Fibroblast of skin of right quadriceps (primary cell): ENCODE measurements at regions not wholly inside any gene's neighbourhood (a gene's known extent, or its start where the extent isn't known, plus 50 kb on each side); places are given as distances from the start of the nearest gene placed in this dataset.
"Not testable (repeated sequence)": the region's sequence is repeated elsewhere in the genome, so short reads cannot be mapped to it uniquely, and the experiment has no call there.

Experiments used
- DNase-seq: peaks from one replicate; pipeline ENCODE4 v3.0.0-alpha.2; 2013

DNA sequence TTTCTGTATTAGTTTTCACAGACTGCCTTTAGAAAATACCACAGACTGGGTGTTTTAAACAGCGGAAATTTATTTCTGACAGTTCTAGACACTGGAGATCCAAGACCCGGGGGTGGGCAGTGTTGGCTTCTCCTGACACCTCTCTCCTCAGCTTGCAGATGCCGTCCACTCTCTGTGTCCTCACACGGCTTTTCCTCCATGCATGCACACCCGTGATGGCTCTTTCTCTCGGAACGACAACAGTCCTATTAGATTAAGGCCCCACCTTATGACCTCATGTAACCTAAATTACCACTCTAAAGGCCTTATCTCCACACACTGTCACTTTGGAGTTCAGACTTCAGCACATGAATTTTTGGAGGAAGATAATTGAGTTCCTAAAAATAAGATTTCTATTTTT, 142.9 kb upstream of the VWC2 start:
- no peak for DNase-seq

DNA sequence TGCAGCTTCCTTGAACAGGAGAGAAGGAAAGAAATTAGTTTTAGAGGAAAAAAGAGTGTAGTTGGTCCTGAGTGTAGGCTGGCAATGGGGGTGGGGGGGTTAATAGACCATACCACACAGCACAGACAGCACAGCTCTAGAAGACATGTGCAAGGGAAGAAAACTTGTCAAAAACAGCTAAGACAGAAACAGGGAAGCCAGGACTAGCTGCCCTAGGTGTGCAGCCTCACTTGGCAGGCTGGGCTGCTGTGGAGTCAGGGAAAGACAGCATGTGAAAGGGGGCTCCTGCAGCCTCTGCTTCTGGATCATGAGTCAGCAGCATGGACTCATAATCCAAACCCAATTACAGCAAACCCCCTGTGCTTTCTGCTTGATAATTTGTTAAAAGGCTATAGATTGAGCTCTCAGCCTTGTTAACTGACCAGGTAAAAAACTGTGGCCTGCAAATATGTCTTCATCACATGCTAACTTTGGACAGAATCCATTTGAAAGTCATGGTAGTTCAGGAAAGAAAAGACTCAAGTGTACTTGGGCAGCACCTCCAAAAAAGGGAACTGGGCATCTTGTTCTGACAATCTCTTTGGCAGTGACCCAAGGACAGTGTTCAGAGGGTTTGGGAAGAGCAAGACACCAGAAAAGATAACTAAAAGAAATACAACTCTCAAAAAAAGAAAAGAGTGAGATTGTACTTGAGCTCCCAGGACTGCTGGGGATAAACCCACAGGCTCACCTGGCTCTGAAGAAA, 142.2 kb upstream of the VWC2 start:
- DNase-seq = no peak

DNA sequence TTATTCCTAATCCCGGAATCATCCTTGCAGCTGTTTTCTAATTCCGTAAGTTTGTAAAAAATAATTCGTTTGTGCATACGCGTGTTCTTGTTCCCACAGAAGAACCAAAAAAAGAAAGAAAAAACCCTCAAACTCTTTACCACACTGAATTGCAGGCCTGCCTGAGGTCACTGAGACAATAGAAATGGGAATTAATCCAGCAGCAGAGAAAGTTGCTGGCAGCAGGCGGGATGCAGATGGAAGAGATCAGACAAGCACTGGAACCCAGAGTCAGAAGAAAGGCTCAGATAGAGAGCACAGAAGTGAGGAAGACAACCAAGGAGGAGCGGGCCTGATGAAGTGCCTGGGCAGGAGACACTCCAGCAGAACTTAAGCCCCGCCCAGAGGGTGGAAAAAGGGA, 141.5 kb upstream of the VWC2 start:
- DNase-seq = no peak

DNA sequence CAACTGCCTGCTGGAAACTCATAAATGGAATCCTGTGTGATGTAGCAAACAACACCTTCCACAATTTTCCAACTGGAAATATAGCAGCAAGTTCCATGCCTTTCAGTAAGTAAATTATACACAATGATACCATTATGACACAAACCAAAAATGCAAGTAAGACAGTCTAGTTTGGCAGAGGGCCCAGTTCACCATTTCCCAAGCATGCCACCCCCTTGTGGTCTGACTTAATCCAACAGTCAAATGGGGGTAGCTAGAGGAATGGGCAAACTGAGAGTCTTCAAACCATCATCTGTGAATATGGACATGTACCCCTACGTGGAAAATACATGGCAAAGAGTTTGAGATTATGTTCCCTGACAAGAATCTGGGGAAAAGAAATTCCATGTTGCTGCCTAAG, 137.6 kb upstream of the VWC2 start:
- no peak for DNase-seq

DNA sequence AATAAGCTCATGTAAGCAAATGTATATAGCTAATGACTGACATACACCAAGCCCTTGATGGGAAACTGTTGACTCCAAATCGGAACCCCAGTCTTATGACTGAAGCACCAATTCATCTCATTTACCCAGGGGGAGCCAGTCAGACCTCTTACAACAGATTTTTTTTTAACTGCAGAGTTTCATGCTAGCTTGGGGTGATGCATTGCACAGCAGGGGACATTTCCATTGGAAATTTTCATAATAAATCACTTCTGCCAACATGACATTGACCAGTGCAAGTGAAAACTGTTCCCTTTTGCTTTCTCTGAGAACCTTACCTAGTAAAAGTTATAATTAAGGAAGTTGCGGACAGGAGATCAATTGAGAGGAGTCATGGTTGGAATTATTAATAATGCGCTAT, 137.0 kb upstream of the VWC2 start:
- no peak for DNase-seq

DNA sequence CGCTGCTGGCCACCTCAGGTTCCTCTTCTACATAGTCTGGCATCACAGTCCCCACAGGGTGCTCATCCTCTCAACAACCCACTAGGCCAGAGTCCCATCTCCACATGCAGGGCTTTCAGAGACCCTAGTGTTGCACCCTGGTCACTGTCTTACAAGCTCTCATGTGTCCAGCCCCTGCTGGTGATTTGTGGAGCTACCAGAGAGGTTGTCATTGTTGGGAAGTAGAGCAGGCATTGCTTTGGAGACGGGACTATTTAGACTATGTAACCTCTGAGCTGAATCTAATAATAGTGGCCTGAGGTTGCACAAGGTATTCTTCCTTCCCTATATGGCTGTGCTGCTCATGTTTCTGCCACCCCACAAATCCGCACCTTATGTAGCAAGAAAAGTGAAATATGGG, 135.3 kb upstream of the VWC2 start:
- DNase-seq = no peak

DNA sequence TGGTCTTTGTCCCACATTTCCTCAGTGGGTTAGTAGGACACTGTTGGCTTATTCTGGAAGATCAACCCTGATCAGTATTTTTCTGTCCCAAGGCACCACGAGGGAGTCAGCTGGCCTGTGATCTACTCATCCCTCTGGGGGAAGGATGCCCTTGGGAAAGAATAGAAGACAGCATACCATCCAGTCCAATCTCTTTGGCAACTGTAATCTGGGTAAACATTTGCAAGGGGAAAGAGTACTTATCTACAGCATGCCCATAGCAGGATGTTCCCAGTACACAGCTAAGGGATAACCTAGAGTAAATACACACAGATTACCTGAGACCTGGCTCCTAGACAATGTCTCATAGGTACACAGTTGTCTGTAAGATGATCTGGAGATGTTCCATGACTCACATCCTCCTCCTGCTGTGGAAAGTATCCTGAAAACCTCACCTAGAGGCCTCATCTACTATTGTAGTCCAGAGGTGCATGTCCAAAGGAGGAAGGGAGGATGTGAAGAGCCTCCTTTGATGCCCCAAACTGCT, 134.3 kb upstream of the VWC2 start:
- DNase-seq = no peak

DNA sequence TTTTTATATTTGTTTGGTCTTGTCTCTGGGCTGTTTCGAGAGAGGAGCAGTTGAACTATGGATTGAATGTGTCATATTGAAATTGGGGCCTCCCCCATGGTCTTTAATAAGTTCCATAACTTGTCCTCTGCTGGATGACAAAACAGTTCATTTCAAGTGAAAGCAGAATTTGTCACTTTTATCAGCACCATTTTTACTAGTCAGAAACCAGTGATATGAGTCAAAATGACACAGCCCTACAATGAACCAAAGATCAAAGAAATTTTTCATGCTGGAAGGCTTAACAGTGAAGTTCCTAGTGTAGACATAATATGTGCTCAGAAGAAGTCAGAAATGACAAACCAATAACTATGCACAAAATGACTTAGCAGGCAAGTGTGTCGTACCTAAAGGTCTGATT, 133.6 kb upstream of the VWC2 start:
- DNase-seq = no peak

DNA sequence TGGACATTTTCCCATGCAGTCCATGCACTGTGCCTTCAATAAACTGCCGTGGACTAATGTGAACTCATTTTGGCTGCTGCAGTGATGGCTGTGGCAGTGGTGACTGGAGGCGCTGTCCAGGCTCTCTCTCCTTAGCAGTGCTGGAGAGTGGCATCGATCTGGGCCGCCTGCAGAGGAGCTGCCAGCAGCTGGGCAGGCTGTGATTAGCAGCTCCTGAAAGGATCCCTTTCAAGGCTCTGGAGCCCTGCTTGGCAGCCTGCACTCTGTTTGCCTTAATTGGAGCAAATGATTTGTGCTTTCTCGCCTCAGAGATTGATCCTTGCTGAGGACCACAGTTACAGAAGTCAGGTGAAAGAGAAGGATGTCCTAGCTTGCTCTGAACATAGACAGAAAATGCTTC, 130.1 kb upstream of the VWC2 start:
- DNase-seq = no peak

DNA sequence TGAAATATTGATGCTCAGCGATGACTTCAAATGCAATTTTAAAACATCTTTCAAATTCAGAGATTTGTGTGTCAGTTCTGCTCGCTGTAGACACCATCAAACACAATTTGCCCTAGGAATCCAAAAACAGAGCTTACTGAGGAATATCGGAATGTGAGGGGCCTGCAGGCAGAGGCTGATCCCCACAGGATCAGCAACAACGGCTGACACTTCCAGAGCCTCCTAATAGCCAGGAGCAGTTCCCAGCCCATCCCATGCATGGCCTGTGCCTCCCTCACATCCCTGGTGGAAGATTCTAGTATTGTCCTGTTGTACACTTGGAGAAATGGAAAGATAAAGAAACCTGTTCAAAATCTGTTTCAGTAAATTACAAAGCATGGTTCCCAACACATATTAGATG, 129.7 kb upstream of the VWC2 start:
- no peak for DNase-seq

DNA sequence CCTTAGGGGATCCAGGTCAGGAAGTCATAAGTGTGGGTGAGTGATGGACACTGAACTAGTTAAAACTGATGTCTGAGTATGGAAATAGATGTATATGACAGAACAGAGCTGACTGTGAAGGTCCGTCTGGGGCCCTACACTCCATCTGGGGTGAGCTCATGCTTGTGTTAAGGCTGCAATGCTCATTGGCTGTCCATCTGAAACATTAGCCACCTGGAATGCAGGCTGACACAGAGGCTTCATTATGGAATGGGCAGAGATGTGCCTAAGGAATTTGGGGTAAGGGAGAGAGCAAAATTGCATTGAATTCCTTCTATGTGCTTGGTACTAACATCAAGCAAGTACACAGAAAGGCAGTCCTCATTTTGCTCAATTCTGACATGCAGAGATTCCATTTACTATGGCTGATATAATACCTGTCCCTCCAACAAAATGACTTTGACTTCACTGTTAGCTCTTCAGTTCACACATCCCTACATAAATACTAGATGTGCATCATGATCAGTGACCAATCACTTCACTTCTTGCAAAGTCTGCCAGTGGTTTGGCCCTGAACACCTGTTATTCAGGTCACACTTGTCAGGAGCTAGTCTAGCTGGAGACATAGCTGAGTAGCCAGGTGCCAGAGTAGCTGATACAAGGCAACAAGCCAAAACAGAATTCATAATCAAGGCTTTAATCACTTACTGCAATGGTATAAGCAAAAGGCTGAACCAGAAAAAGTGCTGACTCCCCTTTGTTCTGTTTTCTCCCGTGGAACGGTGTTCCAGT, 128.9 kb upstream of the VWC2 start:
- no peak for DNase-seq

DNA sequence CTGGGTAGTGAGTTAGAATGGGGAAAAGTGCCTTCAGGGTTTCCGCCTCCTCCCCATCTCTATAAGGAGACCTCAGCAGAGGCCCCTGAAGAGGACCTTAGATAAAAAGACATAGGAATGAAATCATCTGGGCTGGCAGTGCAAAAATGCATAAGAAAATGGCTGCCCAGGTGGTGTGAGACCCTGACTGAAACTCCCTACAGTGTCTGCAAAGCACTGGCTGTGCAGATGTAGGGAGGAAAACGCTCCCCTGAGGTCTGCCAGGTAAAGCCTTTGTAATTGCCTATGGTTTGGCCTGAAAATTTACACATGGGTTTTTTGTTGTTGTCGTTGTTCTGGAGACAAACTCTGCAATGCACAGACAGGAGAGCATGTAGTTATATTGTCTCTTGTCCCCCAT, 128.1 kb upstream of the VWC2 start:
- no peak for DNase-seq

DNA sequence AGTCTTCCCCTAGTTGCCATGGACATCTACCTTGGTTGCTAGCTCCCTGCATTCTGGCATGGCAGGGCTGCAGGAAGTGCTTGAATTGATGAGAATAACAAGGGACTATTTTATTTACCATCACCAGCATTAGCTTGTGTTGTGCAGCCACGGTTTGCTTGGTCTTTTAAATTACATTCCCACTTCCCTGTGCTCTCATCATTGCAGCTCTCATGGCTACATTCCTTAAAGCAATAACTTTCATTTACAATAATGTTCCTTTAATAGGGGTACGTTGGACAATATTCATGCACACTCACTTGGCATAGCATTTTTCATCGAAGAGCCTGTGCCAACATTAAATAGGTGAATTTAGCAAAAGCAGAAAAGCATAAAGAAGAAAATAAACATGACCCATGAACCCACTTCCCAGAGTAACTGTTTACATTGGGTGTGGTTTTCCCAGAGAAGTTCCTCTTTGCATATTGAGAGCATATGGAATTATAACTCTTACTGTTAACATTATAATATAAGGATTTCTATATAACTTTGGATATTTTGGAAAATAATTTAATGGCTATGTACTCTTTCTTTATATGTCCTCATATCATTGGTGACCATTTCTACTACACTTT, 113.2 kb upstream of the VWC2 start:
- DNase-seq = no peak

DNA sequence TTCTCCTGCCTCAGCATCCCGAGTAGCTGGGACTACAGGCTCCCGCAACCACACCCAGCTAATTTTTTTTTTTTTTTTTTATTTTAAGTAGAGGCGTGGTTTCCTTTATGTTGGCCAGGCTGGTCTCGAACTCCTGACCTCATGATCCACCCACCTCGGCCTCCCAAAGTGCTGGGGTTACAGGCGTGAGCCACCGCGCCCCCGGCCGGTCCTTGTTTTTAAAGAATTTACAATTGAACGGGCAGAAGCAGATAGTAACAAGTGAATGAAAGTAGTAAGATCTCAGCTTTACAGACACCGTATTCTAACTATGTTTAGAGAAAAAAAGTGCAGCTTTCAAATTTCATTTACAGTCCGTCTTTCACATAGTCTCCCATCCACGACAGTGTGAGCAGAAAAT, 112.5 kb upstream of the VWC2 start:
- DNase-seq = no peak

DNA sequence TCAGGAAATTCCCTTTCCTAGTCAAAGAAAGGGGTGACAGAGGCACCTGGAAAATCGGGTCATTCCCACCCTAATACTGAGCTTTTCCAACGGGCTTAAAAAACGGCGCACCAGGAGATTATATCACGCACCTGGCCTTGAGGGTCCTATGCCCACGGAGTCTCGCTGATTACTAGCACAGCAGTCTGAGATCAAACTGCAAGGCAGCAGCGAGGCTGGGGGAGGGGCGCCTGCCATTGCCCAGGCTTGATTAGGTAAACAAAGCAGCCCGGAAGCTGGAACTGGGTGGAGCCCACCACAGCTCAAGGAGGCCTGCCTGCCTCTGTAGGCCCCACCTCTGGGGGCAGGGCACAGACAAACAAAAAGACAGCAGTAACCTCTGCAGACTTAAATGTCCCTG, 107.5 kb upstream of the VWC2 start:
- not testable (repeated sequence) for DNase-seq

DNA sequence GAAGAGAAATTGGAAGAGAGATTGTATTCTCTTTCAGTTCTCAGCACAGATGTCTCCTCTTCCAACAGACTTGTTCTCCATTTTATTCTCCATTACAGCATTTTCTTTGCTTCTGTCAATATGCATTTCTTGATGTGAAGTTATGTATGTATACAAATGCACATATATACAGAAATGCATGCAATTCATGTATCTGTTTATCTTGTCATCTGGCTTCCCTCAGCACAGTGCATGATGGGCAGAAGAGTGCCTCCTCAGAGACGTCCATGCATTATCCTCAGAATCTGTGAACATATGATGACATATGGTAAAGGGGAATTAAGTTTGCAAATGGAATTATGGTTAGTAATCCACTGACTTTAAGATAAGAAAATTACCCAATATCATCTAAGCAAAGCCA, 106.7 kb upstream of the VWC2 start:
- DNase-seq = no peak

DNA sequence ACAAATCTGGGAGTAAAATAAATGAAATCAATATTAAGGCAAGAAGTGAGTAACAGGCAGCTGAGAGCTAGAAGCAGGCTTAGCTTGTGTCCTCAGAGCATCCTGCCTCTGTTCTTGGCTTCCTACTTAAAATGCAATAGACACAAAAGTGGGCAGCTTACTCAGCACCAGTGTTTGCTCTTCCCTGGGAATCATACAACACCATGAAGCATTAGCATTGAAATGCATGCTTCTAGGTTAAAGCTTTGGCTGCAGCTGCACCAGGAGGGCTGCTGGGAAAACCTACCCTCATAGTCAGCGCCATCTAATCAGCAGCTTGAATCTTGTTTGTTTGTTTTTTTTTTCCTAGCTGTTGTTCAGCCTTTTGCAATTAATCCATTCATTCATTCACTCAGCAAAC, 104.2 kb upstream of the VWC2 start:
- DNase-seq = no peak

DNA sequence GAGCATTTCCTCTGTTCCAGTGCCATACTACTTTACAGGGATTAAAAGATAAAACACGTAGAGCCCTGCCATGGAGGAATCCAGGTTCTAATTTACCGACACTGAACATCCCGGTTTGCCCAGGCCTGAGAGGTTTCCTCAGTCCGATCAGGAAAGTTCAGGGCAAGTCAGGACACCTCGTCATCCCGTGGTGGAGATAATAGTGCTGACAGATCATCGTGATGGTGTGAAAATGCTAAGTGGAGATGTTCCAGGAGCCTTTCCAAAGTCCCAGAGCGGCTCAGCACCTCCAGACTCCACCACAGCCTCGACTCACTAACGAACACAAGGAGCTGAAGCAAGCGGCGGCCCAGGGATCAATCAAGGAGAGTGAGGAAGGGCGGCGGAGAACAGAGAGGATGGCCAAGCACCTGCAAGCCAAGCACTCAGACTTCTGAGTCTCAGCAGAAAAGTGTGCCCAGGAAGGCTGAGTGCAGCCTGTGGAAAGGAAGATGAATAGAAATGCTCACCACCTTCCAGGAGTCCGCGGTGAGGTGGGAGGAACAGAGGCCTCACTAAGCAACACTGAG, 103.7 kb upstream of the VWC2 start:
- DNase-seq = no peak

DNA sequence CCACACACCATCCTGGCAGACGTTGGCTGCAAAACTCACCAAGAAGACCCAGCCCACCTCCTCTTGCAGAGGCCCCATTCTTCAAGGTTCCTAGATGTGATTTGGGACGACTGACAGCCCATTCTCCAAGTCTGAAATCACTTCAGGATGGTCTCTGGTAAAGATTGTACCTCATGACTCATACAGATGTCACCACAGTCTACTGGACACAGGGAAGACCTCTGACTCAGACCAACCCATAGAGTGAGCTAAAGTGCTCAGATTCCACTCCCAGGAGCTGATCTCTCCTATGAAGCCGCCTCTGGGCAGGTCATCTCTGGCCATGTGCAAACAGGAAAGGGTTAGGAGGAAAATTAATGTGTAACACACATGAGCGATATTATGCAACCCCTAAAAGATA, 102.4 kb upstream of the VWC2 start:
- no peak for DNase-seq

DNA sequence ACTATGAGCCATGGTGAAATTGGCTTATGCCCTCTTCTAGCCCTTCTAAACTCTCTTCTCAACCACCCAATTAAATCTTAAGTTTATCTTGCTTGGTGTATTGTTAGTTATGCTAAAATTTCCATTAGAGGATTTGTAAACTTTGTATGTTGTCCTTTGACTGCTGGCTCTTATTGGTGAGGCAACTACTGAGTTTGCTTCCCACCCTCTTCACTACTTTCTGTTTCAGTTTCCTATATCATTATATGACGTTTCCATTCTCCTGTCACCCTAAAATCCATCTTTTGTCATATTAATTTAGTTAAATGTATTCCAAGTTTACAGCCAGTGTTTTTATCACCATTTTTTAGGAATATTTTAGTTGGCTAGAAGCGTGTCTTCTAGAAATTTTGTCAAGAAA, 80.9 kb upstream of the VWC2 start:
- no peak for DNase-seq

DNA sequence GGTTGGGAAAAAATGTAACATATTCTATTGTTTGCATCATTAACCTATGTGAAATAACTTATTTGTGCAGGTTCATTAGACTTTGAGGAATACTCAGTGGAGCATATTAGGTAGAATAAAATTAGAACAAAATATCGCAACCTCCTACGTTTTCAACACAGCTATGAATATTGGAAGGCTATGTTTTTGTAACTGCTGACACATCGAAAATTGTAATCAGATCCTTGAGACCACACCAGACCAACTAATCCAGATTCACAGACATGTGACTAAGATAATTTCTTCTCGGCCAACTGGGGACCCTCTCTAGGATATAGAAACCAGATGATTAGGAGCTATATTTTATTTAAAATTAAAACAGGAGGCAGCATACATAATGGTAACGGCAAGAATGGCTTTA, 77.5 kb upstream of the VWC2 start:
- no peak for DNase-seq

DNA sequence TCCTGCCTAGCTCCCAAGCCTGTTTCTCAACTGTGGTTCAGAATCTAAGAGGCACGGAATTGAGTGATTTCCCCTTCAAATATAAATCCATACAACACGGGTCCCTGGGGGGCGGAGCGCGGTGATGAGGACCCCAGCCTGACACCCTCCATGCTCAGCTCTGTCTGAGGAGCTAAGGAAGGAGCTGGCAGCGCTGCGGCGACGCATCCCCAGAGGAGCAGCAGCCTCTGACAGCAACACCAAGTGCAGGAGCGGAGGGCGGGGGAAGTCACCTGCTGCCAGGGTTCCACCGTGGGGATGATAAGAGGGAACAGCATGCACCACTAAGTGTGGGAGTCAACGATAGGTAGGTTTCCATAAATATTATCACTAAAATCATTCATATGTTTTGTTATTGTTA, 72.6 kb upstream of the VWC2 start:
- DNase-seq = no peak

DNA sequence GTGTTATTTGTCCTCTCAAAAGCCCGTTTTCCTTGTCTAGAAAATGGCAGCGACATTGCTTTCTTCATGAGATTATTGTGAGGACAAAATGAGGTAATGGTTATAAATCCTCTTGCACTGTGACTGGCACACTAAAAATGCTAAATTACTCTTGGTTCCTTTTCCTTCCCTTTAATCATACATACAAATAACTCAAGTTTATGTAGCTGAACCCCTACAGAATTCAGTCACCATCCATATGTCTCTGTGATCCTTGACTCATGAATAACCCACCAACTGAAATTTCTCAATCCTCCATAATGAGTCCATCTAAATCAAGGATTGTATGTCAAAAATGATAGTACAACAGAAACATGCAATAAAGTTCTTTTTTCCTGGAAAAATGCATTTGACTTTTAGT, 71.3 kb upstream of the VWC2 start:
- DNase-seq = no peak

DNA sequence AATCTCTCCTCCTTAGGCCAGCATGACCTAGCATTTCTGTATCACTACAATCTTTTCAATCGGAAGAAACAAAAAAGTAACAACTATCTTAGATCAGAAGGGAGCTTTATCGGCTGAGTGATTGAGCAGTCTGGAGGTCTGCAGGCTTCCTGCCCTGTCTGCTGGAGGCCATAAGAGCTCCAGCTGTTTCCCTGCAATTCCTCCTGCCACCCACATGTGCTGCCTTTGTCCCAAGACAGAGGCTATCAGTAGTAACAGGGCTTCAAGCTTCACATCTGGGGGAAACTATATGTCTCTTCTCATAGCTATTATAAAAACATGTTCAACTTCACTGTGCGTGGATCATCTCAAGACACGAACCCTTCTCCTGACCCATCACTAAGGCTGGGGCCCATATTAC, 70.1 kb upstream of the VWC2 start:
- DNase-seq = no peak
